ENCODE measurements at regions not wholly inside any gene's neighbourhood (a gene's known extent, or its start where the extent isn't known, plus 50 kb on each side); places are given as distances from the start of the nearest gene placed in this dataset.

DNA sequence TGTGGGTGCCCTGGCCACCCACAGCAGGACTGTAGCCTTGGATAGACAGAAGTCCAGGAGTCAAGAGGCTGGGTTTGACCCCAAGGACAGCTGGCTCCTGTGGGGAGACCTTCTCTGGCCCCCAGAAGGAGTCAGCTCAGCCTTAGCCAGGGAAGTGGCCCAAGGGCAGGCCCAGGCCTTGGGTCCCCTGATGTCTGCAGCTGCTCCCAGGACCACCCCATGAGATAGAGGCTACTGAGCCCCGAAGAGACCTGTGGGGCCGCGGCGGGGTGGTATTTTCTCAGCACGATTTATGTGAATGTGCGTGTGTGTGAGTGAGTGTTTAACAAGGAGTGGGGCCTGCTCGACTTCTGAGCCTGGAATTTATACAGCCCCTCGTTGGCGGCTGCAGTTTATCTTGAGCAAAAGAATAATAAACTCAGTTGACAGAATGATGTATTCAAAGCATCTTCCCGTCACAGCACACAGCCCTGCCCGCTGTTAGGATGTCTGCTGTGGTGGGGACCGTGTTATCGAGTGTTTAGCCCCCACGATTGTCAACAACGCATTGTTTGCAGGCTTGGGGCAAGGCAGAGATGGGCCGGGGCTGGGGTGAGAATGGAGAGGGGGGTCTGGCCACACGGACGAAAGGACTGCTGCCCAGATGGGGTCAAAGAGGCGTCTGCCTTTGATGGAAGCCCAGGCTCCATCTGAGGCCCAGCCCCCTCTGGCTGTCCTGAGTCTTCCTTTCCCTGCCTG lies 163.3 kb downstream of the VEGFA start:
- TF ChIP-seq, protein P1, sequence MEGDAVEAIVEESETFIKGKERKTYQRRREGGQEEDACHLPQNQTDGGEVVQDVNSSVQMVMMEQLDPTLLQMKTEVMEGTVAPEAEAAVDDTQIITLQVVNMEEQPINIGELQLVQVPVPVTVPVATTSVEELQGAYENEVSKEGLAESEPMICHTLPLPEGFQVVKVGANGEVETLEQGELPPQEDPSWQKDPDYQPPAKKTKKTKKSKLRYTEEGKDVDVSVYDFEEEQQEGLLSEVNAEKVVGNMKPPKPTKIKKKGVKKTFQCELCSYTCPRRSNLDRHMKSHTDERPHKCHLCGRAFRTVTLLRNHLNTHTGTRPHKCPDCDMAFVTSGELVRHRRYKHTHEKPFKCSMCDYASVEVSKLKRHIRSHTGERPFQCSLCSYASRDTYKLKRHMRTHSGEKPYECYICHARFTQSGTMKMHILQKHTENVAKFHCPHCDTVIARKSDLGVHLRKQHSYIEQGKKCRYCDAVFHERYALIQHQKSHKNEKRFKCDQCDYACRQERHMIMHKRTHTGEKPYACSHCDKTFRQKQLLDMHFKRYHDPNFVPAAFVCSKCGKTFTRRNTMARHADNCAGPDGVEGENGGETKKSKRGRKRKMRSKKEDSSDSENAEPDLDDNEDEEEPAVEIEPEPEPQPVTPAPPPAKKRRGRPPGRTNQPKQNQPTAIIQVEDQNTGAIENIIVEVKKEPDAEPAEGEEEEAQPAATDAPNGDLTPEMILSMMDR (IDR thresholded peaks at IDR 0.05; ENCODE audit: low read depth, low read length), result no peak
- no peak for TF ChIP-seq POLR2A (IDR thresholded peaks at IDR 0.05; ENCODE audit: extremely low read depth, insufficient read length)

Measured in NB4 (cell line).